GM19455 (cell line): ENCODE measurements at regions not wholly inside any gene's neighbourhood (a gene's known extent, or its start where the extent isn't known, plus 50 kb on each side); places are given as distances from the start of the nearest gene placed in this dataset.

Experiments used
- ATAC-seq: cut with Tn5 transposase; IDR thresholded peaks from one replicate; pipeline ENCODE4 v1.9.1; 2021; ENCODE audit not compliant: unreplicated experiment

DNA sequence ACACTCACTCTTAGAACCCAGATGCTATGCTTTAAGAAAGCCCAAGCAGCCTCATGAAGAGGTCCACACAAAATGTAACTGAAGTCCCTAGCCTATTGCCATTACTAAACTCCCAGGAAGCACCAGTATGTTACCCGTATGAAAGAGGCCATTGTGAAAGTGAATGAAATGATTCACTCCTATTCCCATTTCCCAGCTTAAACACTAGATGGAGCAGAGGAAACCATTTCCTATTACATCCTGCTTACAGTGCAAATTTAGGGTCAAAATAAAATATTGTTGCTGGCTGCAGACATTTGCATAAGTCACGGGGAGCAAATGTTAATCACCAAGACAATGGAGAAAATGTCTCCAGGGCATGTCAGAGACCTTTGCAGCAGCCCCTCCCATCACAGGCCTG, 989.7 kb upstream of the CRIM1 start:
- ATAC-seq: no peak

DNA sequence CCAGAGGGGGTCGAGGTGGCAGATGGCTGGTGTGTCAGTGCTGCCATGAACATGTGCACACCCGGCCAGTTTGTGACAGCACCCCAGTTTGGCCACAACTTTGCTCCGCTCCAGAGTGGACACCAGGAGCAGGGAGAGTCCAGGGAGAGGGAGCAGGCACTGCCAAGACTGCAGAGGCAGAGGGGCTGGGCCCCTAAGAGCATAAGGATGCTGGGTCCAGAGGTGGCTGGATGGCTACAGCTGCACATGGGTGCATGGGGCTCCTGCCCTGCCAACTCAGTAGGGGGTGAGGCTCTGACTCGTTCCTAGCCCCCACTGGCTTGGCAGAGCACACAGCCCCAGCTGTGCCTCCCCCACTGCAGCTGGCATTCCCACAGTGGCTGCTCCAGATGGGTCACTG, 999.2 kb upstream of the CRIM1 start:
- no peak for ATAC-seq

DNA sequence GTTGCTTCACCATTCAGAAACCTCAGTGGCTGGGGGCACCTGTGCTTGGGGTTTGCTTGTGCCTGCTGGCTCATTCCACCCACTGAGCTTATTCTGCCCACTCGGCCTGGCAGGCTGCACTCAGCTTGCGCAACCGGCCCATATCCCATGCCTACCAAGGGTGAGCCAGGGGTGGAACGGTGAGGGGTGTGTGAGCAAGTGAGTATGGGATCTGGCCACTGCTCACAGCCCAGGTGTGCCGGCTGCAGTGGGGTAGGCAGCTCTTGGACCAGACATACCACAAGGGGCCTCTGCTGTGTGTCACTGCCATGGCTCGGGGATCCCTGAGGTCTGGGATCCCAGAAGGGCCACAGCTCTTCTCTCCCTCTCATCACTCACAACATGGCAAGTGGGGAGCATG, 1000.5 kb upstream of the CRIM1 start:
- ATAC-seq: no peak

DNA sequence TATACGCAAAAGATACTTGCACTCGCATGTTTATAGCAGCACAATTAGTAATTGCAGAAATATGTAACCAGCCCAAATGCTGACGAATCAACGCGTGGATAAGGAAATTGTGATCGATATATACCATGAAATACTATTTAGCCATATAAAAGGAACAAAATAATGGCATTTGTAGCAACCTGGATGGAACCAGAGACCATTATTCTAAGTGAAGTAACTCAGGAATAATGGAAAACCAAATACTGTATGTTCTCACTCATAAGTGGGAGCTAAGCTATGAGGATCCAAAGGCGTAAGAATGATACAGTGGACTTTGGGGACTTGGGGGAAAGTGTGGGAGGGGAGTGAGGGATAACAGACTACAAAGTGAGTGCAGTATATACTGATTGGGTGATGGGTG, 1008.0 kb upstream of the CRIM1 start:
- no peak for ATAC-seq

DNA sequence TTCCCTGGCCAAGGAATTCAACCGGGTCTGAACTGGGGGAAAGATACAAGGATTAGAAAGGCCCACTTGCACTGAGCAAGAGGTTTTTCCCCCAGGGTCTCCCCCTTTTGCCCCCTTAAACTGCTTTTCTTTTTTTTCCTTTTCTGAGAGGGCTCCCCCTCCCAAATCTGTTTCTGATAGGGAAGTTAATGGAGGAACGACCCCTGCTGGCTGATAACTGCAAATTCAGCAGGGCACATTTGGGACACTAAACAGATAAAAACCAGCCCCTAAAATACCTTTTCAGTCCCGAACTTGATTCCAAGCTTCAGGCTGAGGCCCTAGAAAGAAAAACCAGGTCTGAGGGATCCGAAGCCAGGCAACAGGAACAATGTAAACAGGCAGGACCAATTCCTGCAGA, 1012.4 kb upstream of the CRIM1 start:
- ATAC-seq: no peak

DNA sequence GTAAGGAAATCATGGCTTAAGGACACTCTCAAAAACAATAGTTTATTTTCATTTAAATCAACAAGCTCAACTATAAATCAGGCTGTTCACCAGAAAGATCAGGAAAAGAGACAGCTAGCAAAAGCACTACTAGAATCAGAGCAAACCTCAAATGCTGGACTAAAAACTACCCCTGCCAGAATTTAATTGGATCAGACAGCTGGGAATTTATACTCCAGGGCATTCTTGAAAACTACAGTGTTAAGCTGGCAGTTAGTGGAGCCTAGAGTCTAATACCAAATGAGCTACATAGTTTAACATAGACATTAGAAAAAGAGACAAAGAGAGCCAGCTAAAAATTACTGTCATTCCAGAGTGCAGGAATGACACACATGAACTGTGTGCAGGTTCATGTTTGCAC, 1016.4 kb upstream of the CRIM1 start:
- ATAC-seq: no peak

DNA sequence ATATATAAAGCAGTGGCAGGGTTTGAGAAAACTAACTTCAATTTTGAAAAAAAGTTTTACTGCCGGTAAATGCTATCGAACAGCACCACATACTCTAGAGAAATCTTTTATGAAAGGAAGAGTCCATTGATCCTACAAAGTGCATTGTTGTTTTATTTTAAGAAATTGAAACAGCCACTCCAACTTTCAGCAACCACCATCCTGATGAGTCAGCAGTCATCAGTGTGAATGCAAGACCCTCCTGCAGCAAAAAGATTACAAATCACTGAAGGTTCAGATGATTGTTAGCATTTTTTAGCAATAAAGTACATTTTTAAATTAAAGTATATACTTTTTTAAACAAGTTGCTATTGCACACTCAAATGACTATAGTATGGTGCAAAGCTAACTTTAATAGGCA, 1017.7 kb upstream of the CRIM1 start:
- no peak for ATAC-seq

DNA sequence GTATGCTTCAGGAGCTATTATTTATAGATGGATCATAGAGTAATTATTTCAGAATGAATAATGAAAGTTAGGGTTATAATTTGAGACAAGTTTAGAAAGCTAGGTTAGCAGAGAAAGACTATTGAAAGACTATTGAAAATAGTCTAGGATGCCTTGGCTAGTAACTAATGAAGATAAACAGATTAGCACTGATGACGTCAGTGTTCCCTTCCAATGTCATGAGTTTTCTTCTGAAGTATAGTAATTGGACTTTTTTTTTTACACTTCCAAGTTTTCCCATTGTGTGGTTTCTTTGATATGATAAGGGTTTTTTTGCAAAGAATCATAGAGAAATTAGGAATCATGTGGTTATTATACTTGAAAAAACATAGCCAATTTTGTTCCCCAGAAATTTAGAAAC, 1041.5 kb upstream of the CRIM1 start:
- ATAC-seq: no peak

DNA sequence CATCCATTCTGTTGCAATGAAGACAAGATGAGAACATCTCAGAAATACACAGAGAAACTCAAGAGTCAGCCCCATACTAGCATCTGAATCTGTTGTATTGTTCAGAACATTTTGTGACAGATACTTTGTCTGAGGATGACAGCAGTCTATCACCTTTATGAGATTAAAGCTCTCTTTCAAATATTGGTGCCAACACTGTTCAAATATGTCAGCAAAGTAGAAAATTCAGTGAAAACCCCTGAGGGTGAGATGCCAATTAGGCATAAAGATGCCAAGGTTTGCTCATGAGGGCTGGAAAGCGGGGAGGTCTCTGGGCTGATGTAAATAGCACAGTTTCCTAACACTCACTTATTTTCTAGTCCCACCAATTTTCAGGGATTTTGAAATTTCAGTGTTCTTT, 1054.2 kb upstream of the CRIM1 start:
- no peak for ATAC-seq

DNA sequence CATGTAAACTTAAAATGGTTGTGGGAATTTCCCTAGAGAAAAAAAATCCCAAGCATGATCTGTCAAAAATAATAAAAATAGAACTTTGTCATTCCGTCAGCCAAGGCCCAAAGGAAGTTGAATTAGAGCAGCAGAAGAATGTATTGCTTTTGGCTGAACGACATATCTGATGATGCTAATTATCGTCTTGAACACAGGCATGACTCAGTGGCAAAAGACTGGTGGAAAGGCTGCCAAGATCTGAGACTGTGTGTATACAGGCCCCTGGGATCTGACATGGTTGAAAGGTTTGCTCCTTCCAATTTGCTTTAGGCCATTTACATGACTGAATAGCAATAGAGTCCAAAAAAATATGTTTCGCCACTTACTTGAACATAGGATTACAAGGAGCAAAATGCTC, 1057.1 kb upstream of the CRIM1 start:
- no peak for ATAC-seq

DNA sequence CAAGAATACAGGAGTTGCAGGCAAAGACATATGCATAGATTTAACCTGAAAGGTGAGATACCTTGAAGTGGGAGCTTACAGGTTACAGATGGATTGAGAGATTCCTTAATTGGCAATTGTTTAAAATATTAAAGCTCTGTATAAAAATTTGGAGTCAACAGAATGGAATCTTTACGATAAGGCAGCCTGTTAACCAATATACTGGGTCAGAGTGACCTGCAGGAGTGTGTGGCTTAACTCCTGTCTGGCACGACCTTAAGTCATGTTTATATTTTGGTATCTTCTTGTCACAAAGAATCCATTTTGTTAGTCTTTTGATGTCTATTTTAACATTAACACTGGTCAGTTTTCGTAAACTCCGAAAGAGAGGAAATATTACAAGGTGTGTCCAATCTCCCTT, 1058.2 kb upstream of the CRIM1 start:
- ATAC-seq: no peak

DNA sequence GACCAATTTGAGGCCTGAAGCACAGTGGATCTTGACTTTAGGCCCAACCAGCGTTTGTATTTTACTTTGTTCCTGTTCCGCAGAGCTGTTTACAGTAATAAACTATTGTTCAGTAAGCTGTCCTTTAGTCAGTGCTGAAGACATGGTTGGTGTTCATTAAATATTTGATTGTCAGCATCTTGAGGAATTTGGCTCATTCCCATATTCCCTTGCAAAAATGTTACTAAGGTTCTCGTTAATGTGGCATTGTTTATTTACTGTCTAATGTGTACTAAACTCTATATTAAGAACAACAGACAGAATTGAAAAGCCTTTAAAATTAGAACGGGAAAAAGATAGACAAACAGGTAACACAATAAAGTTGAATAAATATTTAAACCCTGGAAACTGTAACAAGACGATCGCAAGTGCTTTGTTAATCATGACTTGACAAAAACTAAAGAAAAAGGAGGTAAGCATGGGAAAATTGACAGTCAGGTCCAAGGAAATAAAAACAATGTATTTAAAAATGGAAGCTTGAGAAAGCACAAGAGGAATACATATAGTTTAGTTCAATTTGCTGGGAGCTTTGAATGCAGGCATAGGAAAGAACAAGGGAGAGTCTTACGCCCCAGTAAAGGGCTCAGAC, 1060.8 kb upstream of the CRIM1 start:
- no peak for ATAC-seq

DNA sequence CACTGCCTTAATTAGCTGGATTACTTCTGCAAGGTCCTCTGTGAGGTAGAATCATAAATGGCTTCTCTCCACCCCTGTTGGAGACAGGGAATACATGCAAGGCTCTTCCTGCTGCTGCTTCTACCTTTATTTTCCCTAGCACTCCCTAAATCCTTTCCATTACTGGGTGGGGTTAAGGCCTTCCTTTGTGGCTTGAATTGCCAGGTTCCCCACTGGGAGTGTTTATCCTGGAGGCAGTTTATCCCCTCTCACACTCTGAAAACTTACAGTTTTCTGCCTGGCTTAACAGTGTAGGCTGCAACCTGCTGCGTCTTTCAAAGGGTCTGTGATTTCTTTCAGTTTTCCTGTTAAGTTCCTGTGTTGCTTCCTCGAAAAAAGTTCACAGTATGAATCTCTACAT, 1062.3 kb upstream of the CRIM1 start:
- ATAC-seq: no peak

DNA sequence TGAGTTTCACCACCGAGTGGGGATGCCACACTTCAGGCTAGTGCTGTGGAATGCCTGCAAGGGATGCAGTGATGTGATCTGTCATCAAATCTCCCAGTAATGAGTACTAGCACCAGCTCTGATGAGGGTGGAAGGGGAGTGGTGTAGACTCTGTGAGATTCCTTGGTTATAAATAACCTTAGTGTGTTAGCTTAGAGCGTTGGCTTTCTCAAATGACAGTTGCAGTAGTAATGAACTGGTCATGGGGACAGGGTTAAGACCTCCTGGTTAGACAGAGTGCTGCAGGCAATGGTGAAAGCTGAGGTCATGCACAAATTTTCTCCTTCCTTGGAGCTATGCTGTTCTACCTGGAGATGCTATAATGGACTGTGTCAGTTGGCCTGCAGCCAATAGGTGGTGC, 1063.4 kb upstream of the CRIM1 start:
- no peak for ATAC-seq

DNA sequence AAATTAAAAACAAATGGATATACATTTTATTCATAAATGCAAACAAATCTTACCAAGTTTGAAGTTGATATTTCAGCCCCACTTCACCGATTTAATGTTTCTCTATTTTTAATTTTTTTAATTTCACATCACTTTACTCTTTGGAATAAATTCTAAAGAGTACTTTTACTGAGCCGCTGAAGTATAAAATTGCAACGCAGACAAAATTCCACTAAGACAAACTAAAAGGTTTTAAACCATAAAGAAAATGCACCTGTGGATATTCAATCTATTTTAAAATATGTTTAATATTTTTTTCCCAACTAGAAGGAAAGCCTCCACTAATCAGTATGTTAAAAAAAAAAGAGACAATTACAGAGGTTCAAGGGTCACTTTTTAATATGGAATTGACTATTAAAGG, 1073.9 kb upstream of the CRIM1 start:
- ATAC-seq: no peak

DNA sequence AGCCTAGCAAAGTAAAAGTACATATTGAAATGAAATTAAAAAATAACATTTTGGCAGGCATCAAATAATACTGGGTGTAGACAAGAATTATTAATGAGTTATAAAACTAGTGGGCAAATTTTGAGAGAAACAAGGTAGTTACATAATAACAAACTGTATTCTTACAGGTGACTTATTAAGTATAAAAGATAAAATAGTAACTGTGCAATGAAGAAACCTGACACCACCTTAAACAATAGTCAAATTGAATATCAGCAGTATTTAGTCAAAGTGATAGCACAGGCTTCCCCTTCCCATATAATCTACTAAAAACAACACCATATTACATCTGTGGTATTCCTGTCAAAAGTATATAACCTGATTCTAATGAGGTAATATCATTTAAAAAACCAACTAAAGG, 1099.8 kb upstream of the CRIM1 start:
- ATAC-seq: no peak

DNA sequence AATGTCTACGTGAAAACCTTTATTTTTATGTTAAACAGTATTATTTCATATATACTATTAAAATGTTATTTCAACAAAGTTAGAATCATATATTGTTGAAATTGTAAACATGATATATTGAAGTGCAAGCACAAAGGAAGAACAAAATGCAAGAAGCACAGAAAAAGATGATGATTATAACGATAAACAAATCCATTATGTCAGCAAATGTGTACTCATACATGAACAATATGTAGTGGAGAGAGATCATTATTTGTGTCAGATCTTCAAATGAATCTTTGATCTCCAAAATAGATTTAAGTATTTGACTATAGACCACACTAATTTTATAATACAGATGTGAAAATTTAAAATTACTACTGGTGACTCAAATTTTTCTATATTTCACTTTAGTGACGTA, 1104.4 kb upstream of the CRIM1 start:
- no peak for ATAC-seq

DNA sequence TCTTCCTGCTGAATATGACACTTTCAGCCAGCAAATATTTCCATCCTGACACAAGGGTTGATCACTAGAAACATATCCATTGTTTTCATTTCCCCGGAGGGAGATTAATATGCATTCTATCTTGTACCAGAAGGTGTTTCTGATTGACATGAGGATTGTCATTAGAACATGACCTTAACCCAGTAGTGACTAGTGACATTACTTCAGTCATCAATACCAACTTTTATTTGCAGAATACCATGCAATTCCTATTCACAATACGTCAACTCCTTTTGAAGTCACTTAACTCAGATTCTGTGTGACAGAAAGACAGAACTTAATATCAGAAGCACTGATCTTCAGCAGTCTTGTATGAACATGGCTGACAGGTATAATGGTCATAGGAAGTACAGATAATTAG, 1108.9 kb upstream of the CRIM1 start:
- no peak for ATAC-seq

DNA sequence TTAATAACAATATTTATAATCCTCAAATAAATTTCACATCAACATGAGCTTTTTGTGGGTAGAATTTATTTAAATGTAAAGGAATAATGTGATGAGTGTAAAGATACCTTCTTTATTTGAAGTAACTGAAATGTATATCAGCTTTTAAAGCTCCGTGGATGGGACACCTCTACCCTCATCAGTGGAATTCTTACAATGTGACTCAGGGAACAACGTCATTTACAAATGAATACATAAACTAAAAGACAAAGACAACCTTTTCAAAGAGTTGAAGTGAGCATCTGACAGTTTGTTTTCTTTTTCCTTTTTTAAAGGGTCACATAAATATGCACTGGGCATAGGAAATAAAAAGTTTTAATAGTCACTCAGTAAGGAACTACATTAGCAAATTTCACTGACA, 1127.0 kb upstream of the CRIM1 start:
- ATAC-seq: no peak

DNA sequence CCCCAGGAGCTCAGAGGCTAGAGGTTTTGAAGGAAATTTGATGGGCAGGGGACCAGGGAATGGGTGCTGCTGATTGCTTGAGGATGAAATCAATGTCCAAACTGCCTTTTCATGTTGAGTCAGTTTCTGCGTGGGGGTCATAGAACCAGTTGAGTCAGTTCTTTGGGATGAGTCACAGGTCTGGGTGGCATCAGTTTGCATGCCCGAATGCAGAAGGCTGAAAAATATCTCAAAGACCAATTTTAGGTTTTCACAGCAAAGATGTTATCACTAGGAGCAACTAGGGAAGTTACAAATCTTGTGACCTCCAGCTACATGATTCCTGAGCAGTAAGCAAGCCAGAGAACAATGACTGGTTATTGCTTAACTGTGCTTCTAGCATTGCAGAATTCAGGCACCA, 1135.1 kb upstream of the CRIM1 start:
- ATAC-seq: no peak

DNA sequence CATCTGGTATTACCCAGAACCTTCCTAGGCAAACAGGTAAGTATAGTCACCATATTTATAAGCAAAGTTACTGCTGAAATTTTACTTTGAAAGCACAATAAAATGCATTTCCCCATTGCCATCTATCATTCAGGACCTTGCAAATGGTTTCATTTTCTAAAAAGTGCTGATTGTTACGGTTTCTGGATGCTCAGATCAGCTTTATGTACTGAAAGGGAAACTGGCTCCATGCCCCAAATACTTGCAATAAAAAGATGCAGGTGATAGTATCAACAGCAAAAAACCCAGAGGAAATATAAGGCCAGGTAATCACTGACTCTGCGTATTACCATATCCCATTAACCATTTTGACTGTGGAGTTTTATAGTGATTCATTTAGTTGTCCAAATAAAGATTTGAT, 1150.7 kb upstream of the CRIM1 start:
- ATAC-seq: no peak

DNA sequence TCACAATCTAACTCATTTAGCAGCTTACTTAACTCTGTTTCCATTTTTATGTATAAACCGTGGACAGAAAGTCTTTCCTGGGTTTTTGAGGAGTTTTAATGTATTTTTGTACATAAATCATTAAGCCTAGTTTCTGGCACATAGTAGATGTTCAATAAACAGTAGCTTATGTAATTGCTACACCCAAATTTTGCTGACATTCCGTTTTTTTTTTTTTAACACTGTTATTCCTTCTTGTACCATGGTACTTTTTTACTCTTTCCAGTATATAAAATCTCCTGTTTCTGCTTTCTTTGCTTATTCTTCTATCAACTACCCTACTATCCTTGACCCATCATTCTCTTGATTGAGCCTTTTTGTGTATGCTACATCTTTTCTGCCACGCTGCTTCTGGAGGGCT, 1151.3 kb upstream of the CRIM1 start:
- no peak for ATAC-seq

DNA sequence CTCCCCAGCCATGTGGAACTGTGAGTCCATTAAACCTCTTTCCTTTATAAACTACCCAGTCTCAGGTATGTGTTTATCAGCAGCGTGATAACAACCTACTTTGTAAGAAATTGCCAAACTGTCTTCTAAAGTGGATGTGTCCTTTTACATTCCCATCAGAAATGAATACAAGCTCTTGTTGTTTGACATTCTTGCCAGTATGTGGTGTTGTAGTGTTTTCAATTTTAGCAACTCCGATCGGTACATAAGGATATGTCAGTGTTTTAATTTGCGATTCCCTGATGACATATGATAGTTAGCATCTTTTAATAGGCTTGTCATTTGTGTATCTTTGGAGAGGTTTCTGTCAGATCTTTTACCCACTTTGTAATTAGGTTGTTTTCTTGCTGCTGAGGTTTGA, 1156.3 kb upstream of the CRIM1 start:
- ATAC-seq: no peak

DNA sequence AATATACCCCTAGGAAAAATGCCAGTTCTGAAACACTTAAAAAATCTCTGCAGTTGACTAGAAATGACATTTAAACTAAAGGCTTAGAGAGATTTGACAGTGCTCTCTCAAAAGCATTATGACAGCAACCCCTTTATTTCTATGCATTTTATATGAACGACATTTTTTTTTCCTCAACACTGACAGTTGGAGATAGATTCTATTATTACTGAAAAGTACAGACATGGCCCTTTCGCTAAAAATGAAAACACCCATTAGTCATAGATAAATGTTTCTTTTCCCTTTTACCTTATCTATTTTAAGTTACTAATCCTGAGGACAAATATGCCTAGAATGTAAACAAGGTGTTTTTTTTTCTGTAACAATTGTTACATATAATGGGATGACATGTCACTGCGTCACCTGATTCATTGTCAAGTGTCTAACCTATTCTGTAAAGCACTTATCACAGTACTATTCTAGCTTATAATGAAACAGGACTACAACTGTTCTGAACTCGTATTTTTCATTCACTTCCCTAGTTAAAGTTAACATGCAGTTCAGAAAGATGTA, 1169.6 kb upstream of the CRIM1 start:
- ATAC-seq: no peak
